ENCODE measurements at regions not wholly inside any gene's neighbourhood (a gene's known extent, or its start where the extent isn't known, plus 50 kb on each side); places are given as distances from the start of the nearest gene placed in this dataset.

DNA sequence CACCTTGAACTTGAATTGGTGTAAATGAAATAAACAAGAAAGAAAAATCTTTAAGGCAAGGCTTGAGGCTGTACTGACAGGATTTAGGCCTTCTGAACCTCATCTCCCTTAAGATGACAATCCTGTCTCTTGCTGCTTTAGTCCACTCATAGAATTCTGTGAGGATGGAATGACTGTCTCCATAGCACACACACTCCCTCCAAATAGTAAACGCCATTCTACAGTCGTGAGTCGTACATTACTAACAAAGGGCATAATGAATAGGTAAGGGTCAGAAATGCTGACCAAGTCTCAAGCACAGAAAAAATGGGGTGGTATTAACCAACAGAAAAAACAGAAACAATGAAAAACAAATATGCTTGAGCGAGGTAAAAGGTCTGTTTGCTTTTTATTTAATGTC is 71.8 kb upstream of the SIMC1 start:
- no peaks in the 10 kb centered on the region for H3K27me3 ChIP-seq (ENCODE audit: control insufficient read depth in 2 of 2, insufficient read depth in 2 of 2, low read length in 2 of 2)
- CTCF ChIA-PET (ENCODE audit: low intra/inter-chr PET ratio) = no interaction called here
- intact Hi-C loops (cut with micrococcal nuclease) (no loop called here), in situ Hi-C loops (cut with MboI) (no loop called here)
- TF ChIP-seq ELF2 (CRISPR knock-in tag; IDR thresholded peaks at IDR 0.05) (no peak), SIN3B (IDR thresholded peaks at IDR 0.05; ENCODE audit: low read depth) (no peak), SMARCA5 (IDR thresholded peaks at IDR 0.05) (no peak), ASH1L (IDR thresholded peaks at IDR 0.05; ENCODE audit: borderline replicate concordance, low read depth, partially characterized antibody) (no peak), CGGBP1 (CRISPR knock-in tag; IDR thresholded peaks at IDR 0.05) (no peak), NBN (IDR thresholded peaks at IDR 0.05; ENCODE audit: low read depth) (no peak), POU5F1 (IDR thresholded peaks at IDR 0.05; ENCODE audit: borderline replicate concordance, low read depth, low read length, partially characterized antibody) (no peak), SIN3A (IDR thresholded peaks at IDR 0.05; ENCODE audit: borderline replicate concordance in 2 of 2, control insufficient read depth in 1 of 2, low read depth in 2 of 2, low read length in 2 of 2) (no peak), TRIM24 (IDR thresholded peaks at IDR 0.05) (no peak), TAF9B (IDR thresholded peaks at IDR 0.05; ENCODE audit: partially characterized antibody) (no peak), GTF3C2 (IDR thresholded peaks at IDR 0.05; ENCODE audit: borderline replicate concordance, extremely low read depth, insufficient read length) (no peak), FOXM1 (IDR thresholded peaks at IDR 0.05; ENCODE audit: low read depth) (no peak), FOXM1 (CRISPR knock-in tag; IDR thresholded peaks at IDR 0.05; ENCODE audit: low read depth) (no peak), TRIM28 (IDR thresholded peaks at IDR 0.05) (no peak), XRCC3 (IDR thresholded peaks at IDR 0.05) (no peak)
- TF ChIP-seq, protein P1, sequence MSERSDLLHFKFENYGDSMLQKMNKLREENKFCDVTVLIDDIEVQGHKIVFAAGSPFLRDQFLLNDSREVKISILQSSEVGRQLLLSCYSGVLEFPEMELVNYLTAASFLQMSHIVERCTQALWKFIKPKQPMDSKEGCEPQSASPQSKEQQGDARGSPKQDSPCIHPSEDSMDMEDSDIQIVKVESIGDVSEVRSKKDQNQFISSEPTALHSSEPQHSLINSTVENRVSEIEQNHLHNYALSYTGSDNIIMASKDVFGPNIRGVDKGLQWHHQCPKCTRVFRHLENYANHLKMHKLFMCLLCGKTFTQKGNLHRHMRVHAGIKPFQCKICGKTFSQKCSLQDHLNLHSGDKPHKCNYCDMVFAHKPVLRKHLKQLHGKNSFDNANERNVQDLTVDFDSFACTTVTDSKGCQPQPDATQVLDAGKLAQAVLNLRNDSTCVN (CRISPR knock-in tag; IDR thresholded peaks at IDR 0.05) = no peak
- TF ChIP-seq, protein P2, sequence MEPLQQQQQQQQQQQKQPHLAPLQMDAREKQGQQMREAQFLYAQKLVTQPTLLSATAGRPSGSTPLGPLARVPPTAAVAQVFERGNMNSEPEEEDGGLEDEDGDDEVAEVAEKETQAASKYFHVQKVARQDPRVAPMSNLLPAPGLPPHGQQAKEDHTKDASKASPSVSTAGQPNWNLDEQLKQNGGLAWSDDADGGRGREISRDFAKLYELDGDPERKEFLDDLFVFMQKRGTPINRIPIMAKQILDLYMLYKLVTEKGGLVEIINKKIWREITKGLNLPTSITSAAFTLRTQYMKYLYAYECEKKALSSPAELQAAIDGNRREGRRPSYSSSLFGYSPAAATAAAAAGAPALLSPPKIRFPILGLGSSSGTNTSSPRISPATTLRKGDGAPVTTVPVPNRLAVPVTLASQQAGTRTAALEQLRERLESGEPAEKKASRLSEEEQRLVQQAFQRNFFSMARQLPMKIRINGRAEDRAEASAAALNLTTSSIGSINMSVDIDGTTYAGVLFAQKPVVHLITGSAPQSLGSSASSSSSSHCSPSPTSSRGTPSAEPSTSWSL (CRISPR knock-in tag; IDR thresholded peaks at IDR 0.05; ENCODE audit: borderline replicate concordance) = no peak
- TF ChIP-seq, protein P3, sequence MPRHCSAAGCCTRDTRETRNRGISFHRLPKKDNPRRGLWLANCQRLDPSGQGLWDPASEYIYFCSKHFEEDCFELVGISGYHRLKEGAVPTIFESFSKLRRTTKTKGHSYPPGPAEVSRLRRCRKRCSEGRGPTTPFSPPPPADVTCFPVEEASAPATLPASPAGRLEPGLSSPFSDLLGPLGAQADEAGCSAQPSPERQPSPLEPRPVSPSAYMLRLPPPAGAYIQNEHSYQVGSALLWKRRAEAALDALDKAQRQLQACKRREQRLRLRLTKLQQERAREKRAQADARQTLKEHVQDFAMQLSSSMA (CRISPR knock-in tag; IDR thresholded peaks at IDR 0.05) = no peak
- no peaks in the 10 kb centered on the region for H4K20me1 ChIP-seq (replicated peaks; ENCODE audit: control insufficient read depth, insufficient read depth, low read length)
- no peak overlapping the region for H2AFZ ChIP-seq (ENCODE audit: low read depth, low read length)
- 51% methylated on average over 4 of the region's 4 CpGs for WGBS (ENCODE audit: insufficient coverage, low coverage, missing lambda C conversion rate)
- POLR2A ChIA-PET = no interaction called here
- H3K4me2 ChIP-seq (ENCODE audit: insufficient read depth, low read length) = no peak overlapping the region
- H3K4me3 ChIP-seq = no peak overlapping the region
- no peak overlapping the region for H3K9ac ChIP-seq (ENCODE audit: insufficient read depth in 1 of 2, low read depth in 2 of 2, low read length in 2 of 2)
- H3K36me3 ChIP-seq (ENCODE audit: control insufficient read depth, insufficient read depth, low read length) = peaks cover 24% of the 10 kb centered on the region; the same call in 1 of the 3 replicates
- peaks cover 0 to 16% of the 10 kb centered on the region in 2 experiments; a peak in 3 of 5 replicates for H3K4me1 ChIP-seq (replicated peaks in 1 of 2; ENCODE audit: control insufficient read depth in 2 of 2, insufficient read depth in 2 of 2, low read length in 2 of 2)
- no peaks in the 10 kb centered on the region for H3K79me2 ChIP-seq (ENCODE audit: control insufficient read depth, insufficient read depth, low read length)
- no peak overlapping the region for H3K27ac ChIP-seq (ENCODE audit: extremely low read depth, low read depth, low read length)
- no peaks in the 10 kb centered on the region for H3K9me3 ChIP-seq (replicated peaks; ENCODE audit: control insufficient read depth, insufficient read depth, low read depth, low read length)
- no TSS peak for BruUV-seq (replicated peaks)
- DNase-seq (ENCODE audit: extremely low read depth in 1 of 4, low spot score in 3 of 4) (no peak), FAIRE-seq (no peak), ATAC-seq (no peak)
- peaks cover 5% of the 10 kb centered on the region for H3K9me1 ChIP-seq (ENCODE audit: control insufficient read depth, insufficient read depth, low read length)
